ENCODE measurements at regions not wholly inside any gene's neighbourhood (a gene's known extent, or its start where the extent isn't known, plus 50 kb on each side); places are given as distances from the start of the nearest gene placed in this dataset.

DNA sequence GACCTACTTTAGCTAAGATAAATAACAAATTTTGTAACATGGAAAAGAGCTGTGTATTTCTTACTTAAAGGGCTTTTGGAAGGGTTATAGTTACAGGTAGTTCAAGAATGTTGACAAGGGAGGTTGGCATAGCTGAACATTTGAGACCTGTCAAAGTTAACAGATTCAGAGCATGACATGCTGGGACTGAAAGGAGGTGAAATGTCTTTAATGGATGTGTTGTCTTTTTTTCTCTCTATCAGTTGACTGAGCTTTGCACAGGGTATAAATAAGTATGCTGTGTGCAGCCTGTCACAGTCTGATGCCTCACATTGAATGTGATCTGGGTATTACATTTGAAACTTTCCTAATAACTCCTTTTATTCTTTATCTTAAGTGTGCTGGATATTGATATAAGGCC lies 411.9 kb upstream of the ZP4 start:
- H3K9ac ChIP-seq (ENCODE audit: low read length), result no peak overlapping the region
- H3K36me3 ChIP-seq (ENCODE audit: insufficient read depth, low read length), result no peaks in the 10 kb centered on the region
- no peaks in the 10 kb centered on the region for H3K36me3 Mint-ChIP-seq (ENCODE audit: low read depth, unreplicated experiment)
- no peaks in the 10 kb centered on the region for H4K20me1 ChIP-seq (ENCODE audit: insufficient read depth, low read length)
- H3K4me2 ChIP-seq (ENCODE audit: low read length), result no peak overlapping the region
- TF ChIP-seq EZH2 (IDR thresholded peaks at IDR 0.05; ENCODE audit: insufficient read depth, low read length), result no peak
- TF ChIP-seq, protein P1, sequence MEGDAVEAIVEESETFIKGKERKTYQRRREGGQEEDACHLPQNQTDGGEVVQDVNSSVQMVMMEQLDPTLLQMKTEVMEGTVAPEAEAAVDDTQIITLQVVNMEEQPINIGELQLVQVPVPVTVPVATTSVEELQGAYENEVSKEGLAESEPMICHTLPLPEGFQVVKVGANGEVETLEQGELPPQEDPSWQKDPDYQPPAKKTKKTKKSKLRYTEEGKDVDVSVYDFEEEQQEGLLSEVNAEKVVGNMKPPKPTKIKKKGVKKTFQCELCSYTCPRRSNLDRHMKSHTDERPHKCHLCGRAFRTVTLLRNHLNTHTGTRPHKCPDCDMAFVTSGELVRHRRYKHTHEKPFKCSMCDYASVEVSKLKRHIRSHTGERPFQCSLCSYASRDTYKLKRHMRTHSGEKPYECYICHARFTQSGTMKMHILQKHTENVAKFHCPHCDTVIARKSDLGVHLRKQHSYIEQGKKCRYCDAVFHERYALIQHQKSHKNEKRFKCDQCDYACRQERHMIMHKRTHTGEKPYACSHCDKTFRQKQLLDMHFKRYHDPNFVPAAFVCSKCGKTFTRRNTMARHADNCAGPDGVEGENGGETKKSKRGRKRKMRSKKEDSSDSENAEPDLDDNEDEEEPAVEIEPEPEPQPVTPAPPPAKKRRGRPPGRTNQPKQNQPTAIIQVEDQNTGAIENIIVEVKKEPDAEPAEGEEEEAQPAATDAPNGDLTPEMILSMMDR (IDR thresholded peaks at IDR 0.05; ENCODE audit: insufficient read depth, low read depth, low read length), result no peak
- no peaks in the 10 kb centered on the region for H3K79me2 ChIP-seq (ENCODE audit: insufficient read depth, low read length)
- no peaks in the 10 kb centered on the region for H3K27me3 ChIP-seq (ENCODE audit: insufficient read depth, low read length)
- no peak overlapping the region for H2AFZ ChIP-seq (ENCODE audit: low read depth, low read length)
- no peaks in the 10 kb centered on the region for H3K4me1 ChIP-seq (ENCODE audit: insufficient read depth, low read length)
- peaks cover 6% of the 10 kb centered on the region for H3K9me3 Mint-ChIP-seq (ENCODE audit: unreplicated experiment)
- no peak overlapping the region for H3K27ac ChIP-seq (ENCODE audit: low read depth, low read length)
- no peaks in the 10 kb centered on the region for H3K27me3 Mint-ChIP-seq (ENCODE audit: low read depth, unreplicated experiment)
- DNase-seq (ENCODE audit: low read depth), result no peak
- FAIRE-seq, result no peak
- no peaks in the 10 kb centered on the region for H3K9me3 ChIP-seq (ENCODE audit: insufficient read depth, low read depth, low read length)
- H3K27ac Mint-ChIP-seq (ENCODE audit: unreplicated experiment), result no peak overlapping the region
- no peaks in the 10 kb centered on the region for H3K4me1 Mint-ChIP-seq (ENCODE audit: low read depth, unreplicated experiment)
- no peak overlapping the region for H3K4me3 ChIP-seq (ENCODE audit: insufficient read depth, low read depth, low read length)
- H3K4me3 Mint-ChIP-seq (ENCODE audit: unreplicated experiment), result no peak overlapping the region

DNA sequence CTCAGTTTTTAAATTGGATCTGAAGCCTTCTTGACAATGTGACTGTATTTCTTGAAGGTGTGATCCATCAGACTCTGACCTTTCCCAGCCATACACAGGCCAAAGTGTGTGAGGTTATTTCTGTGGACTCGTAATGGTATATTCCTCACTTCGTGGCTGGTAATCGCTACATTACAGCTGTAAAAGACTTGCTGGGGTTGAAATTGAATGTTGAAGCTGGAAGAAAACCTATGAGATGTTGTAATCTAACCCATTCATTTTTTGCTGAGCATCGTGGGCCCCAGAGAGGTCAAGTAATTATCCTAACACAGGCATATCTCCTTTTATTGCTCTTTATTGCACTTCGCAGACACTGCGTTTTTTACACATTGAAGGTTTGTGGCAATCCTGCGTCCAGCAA lies 405.6 kb upstream of the ZP4 start:
- peaks cover 3% of the 10 kb centered on the region for H3K36me3 Mint-ChIP-seq (ENCODE audit: low read depth, unreplicated experiment)
- Histone ChIP-seq H3K4me1 (ENCODE audit: insufficient read depth, low read length) (no peaks in the 10 kb centered on the region), H3K27ac (ENCODE audit: low read depth, low read length) (no peak overlapping the region), H3K9me3 (ENCODE audit: insufficient read depth, low read depth, low read length) (no peaks in the 10 kb centered on the region), H2AFZ (ENCODE audit: low read depth, low read length) (no peak overlapping the region), H3K4me2 (ENCODE audit: low read length) (no peak overlapping the region), H3K27me3 (ENCODE audit: insufficient read depth, low read length) (no peaks in the 10 kb centered on the region), H3K79me2 (ENCODE audit: insufficient read depth, low read length) (no peaks in the 10 kb centered on the region), H3K9ac (ENCODE audit: low read length) (no peak overlapping the region), H3K36me3 (ENCODE audit: insufficient read depth, low read length) (no peaks in the 10 kb centered on the region), H3K4me3 (ENCODE audit: insufficient read depth, low read depth, low read length) (no peak overlapping the region), H4K20me1 (ENCODE audit: insufficient read depth, low read length) (no peaks in the 10 kb centered on the region)
- TF ChIP-seq, protein P1 (IDR thresholded peaks at IDR 0.05; ENCODE audit: insufficient read depth, low read depth, low read length), result no peak
- TF ChIP-seq EZH2 (IDR thresholded peaks at IDR 0.05; ENCODE audit: insufficient read depth, low read length), result no peak
- H3K4me3 Mint-ChIP-seq (ENCODE audit: unreplicated experiment), result no peak overlapping the region
- H3K4me1 Mint-ChIP-seq (ENCODE audit: low read depth, unreplicated experiment), result no peaks in the 10 kb centered on the region
- no peaks in the 10 kb centered on the region for H3K27me3 Mint-ChIP-seq (ENCODE audit: low read depth, unreplicated experiment)
- FAIRE-seq, result no peak
- H3K9me3 Mint-ChIP-seq (ENCODE audit: unreplicated experiment), result peaks cover 10% of the 10 kb centered on the region
- no peak overlapping the region for H3K27ac Mint-ChIP-seq (ENCODE audit: unreplicated experiment)
- DNase-seq (ENCODE audit: low read depth), result no peak

DNA sequence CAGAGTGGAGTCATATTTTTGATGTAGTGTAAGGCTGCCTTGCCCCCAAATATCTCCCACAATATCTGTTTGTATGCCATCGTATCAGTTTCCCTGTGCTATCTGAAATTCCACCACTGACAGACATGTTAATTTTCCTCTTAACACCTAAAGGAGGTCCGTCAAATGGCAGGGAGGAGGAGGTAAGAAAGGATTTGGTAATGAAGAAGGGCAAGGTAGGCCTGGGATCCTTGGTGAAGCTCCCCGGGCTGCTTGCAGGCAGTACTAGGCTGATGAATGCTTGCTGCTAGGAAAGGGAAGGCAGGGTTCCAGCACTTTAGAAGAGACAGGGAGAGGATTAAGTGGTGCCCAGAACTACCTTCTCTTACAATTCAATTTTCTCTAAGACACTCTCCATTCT lies 402.4 kb upstream of the ZP4 start:
- H4K20me1 ChIP-seq (ENCODE audit: insufficient read depth, low read length), result no peaks in the 10 kb centered on the region
- H3K79me2 ChIP-seq (ENCODE audit: insufficient read depth, low read length), result no peaks in the 10 kb centered on the region
- Mint-ChIP-seq H3K4me3 (ENCODE audit: unreplicated experiment) (no peak overlapping the region), H3K4me1 (ENCODE audit: low read depth, unreplicated experiment) (no peaks in the 10 kb centered on the region), H3K27me3 (ENCODE audit: low read depth, unreplicated experiment) (no peaks in the 10 kb centered on the region), H3K9me3 (ENCODE audit: unreplicated experiment) (peaks cover 8% of the 10 kb centered on the region), H3K36me3 (ENCODE audit: low read depth, unreplicated experiment) (peaks cover 3% of the 10 kb centered on the region), H3K27ac (ENCODE audit: unreplicated experiment) (no peak overlapping the region)
- no peak overlapping the region for H3K9ac ChIP-seq (ENCODE audit: low read length)
- no peaks in the 10 kb centered on the region for H3K4me1 ChIP-seq (ENCODE audit: insufficient read depth, low read length)
- DNase-seq (ENCODE audit: low read depth) (no peak), FAIRE-seq (no peak)
- H3K27ac ChIP-seq (ENCODE audit: low read depth, low read length), result no peak overlapping the region
- H3K4me3 ChIP-seq (ENCODE audit: insufficient read depth, low read depth, low read length), result no peak overlapping the region
- H3K4me2 ChIP-seq (ENCODE audit: low read length), result no peak overlapping the region
- H3K9me3 ChIP-seq (ENCODE audit: insufficient read depth, low read depth, low read length), result no peaks in the 10 kb centered on the region
- no peaks in the 10 kb centered on the region for H3K36me3 ChIP-seq (ENCODE audit: insufficient read depth, low read length)
- H2AFZ ChIP-seq (ENCODE audit: low read depth, low read length), result no peak overlapping the region
- TF ChIP-seq, protein P1 (IDR thresholded peaks at IDR 0.05; ENCODE audit: insufficient read depth, low read depth, low read length), result no peak
- TF ChIP-seq EZH2 (IDR thresholded peaks at IDR 0.05; ENCODE audit: insufficient read depth, low read length), result no peak
- H3K27me3 ChIP-seq (ENCODE audit: insufficient read depth, low read length), result no peaks in the 10 kb centered on the region

Measured in astrocyte (in vitro differentiated cells and primary cell).